Vagina (tissue), 2 donors: ENCODE measurements at regions not wholly inside any gene's neighbourhood (a gene's known extent, or its start where the extent isn't known, plus 50 kb on each side); places are given as distances from the start of the nearest gene placed in this dataset.

Experiments used
- DNase-seq, 2 donors: peaks; one replicate each; pipeline ENCODE4 v3.0.0-alpha.2; 2017; ENCODE audit errors: extremely low spot score in 2 of 2
- H3K27ac ChIP-seq: fragments of 200-600 bp; sonication (generic); one replicate; pipeline ENCODE4 v1.5.1; 2019
- H3K27me3 ChIP-seq: fragments of 200-600 bp; sonication (generic); one replicate; pipeline ENCODE4 v1.5.1; 2019
- H3K36me3 ChIP-seq, 2 donors: fragments of 200-600 bp; sonication (generic); one replicate each; pipeline ENCODE4 v1.5.1; 2017 to 2019
- H3K4me1 ChIP-seq: fragments of 200-600 bp; sonication (generic); one replicate; pipeline ENCODE4 v1.5.1; 2019
- H3K4me3 ChIP-seq, 2 donors: fragments of 200-600 bp; sonication (generic); 1 replicate in 1 of 2; 2 replicates in 1 of 2; pipeline ENCODE4 v1.5.1; 2016 to 2019
- H3K9me3 ChIP-seq: fragments of 200-600 bp; sonication (generic); one replicate; pipeline ENCODE4 v1.5.1; 2019
- CTCF ChIP-seq, 3 experiments: fragments of 450-650 bp in 2 of 3; fragments of 200-600 bp in 1 of 3; sonication (generic) in 1 of 3; IDR thresholded peaks; one replicate each; pipeline ENCODE4 v1.5.1; 2017 to 2019; ENCODE audit warnings: antibody characterized with exemption in 3 of 3, mild to moderate bottlenecking in 2 of 3, moderate library complexity in 2 of 3
- POLR2A ChIP-seq, 2 donors: fragments of 450-650 bp; IDR thresholded peaks; one replicate each; pipeline ENCODE4 v1.6.1; 2017; ENCODE audit warnings: antibody characterized with exemption in 2 of 2, mild to moderate bottlenecking in 2 of 2, moderate library complexity in 2 of 2
- POLR2AphosphoS5 ChIP-seq, 2 donors: sonication (generic); formaldehyde crosslinking; IDR thresholded peaks; one replicate each; pipeline ENCODE4 v1.9.0; 2017; ENCODE audit warnings: antibody characterized with exemption in 2 of 2, mild to moderate bottlenecking in 2 of 2, low read depth in 1 of 2; ENCODE audit not compliant: insufficient read depth in 1 of 2
- intact Hi-C: fragments of 100-400 bp; cut with DNase I; formaldehyde crosslinking; loops from one replicate; pipeline ENCODE4 v1.15.1; 2023

- intact Hi-C loops = no loop called here
- H3K27me3 ChIP-seq = no peaks in the 10 kb centered on the region
- TF ChIP-seq POLR2A (IDR thresholded peaks at IDR 0.05) = no peak
- no peak for TF ChIP-seq POLR2AphosphoS5 (IDR thresholded peaks at IDR 0.05; ENCODE audit: insufficient read depth in 1 of 2, low read depth in 1 of 2)
- no peak for TF ChIP-seq CTCF (IDR thresholded peaks at IDR 0.05)
- H3K36me3 ChIP-seq = no peaks in the 10 kb centered on the region
- H3K9me3 ChIP-seq = no peaks in the 10 kb centered on the region
- no peak overlapping the region for H3K27ac ChIP-seq
- DNase-seq = no peak
- no peaks in the 10 kb centered on the region for H3K4me1 ChIP-seq
- H3K4me3 ChIP-seq = no peak overlapping the region
Measured at GRCh38 chr2:6665093-6666045, 200.3 kb downstream of the CMPK2 start.

- DNase-seq = no peak
- Histone ChIP-seq H3K27me3 (no peaks in the 10 kb centered on the region), H3K27ac (no peak overlapping the region), H3K4me3 (no peak overlapping the region), H3K36me3 (no peaks in the 10 kb centered on the region), H3K4me1 (no peaks in the 10 kb centered on the region), H3K9me3 (no peaks in the 10 kb centered on the region)
- TF ChIP-seq POLR2AphosphoS5 (IDR thresholded peaks at IDR 0.05; ENCODE audit: insufficient read depth in 1 of 2, low read depth in 1 of 2) (no peak), CTCF (IDR thresholded peaks at IDR 0.05) (no peak), POLR2A (IDR thresholded peaks at IDR 0.05) (no peak)
- intact Hi-C loops = no loop called here
Measured at GRCh38 chr2:6667326-6667725, 198.4 kb downstream of the CMPK2 start.

DNA sequence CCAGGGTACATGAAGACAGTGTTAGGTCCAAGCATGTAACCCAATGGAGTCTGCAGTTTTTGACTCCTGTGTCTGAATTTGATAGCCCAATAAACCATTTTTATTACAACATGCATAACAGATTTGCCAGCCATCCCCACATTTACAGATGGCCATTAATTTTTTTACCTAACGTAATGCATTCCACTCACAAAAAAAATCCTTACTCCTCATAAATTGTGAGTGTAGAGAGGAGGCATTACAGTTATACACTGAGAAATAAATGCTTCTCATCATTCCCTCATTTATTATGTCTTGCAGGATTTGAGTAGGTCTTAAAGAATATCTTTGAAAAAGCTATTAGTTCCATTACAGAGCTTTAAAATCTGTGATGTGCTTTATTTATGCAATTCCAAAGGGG, 193.8 kb downstream of the CMPK2 start:
- Histone ChIP-seq H3K27me3 (no peaks in the 10 kb centered on the region), H3K36me3 (no peaks in the 10 kb centered on the region), H3K4me1 (no peaks in the 10 kb centered on the region), H3K27ac (no peak overlapping the region), H3K9me3 (no peaks in the 10 kb centered on the region), H3K4me3 (no peak overlapping the region)
- intact Hi-C loops = no loop called here
- DNase-seq = no peak
- TF ChIP-seq POLR2A (IDR thresholded peaks at IDR 0.05) = no peak
- no peak for TF ChIP-seq POLR2AphosphoS5 (IDR thresholded peaks at IDR 0.05; ENCODE audit: insufficient read depth in 1 of 2, low read depth in 1 of 2)
- no peak for TF ChIP-seq CTCF (IDR thresholded peaks at IDR 0.05)

DNA sequence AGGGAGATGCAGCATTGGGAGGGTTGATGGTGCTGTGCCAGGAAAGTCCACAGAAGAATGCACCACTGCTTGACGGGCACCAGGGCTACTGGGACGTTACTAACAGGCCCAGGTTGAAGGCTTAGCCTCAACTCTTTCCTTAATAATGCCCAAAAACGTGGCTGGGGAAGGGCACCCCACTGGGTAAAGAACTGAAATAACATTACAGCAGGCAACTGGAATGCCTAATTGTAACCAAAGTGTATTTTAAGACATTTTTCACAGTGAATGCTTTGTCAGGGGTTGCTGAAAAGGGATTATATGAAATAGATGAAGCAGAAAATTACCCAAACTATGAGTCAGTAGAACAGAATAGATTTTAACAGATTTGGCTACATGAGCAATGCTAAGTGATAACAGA, 191.3 kb downstream of the CMPK2 start:
- TF ChIP-seq POLR2AphosphoS5 (IDR thresholded peaks at IDR 0.05; ENCODE audit: insufficient read depth in 1 of 2, low read depth in 1 of 2) = no peak
- no peak for TF ChIP-seq CTCF (IDR thresholded peaks at IDR 0.05)
- TF ChIP-seq POLR2A (IDR thresholded peaks at IDR 0.05) = no peak
- intact Hi-C loops = no loop called here
- Histone ChIP-seq H3K36me3 (no peaks in the 10 kb centered on the region), H3K27me3 (no peaks in the 10 kb centered on the region), H3K27ac (no peak overlapping the region), H3K4me1 (no peaks in the 10 kb centered on the region), H3K9me3 (no peaks in the 10 kb centered on the region), H3K4me3 (no peak overlapping the region)
- DNase-seq = no peak

DNA sequence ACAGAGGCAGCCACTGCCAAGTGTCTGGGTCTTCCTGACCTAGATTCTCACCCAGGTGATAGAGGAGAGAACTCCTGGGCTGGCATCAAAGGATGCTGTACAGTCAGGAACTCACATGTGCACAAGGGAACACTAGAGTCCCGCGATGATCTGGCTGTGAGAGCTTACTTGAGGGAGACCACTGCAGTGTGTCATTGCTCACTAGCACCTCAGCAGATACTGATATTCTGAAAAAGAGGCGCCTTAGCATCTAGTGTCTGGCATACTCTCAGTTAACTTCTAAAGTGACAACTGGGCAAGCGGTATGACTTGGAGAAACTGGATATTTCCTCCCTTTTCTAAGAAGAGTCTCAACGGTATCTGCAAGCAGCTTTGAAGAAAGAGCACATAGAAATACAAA, 189.9 kb downstream of the CMPK2 start:
- H3K9me3 ChIP-seq = no peaks in the 10 kb centered on the region

More for the DNA sequence above, 189.9 kb downstream of the CMPK2 start:
- no peaks in the 10 kb centered on the region for H3K27me3 ChIP-seq
- no peak overlapping the region for H3K4me3 ChIP-seq
- DNase-seq = no peak
- H3K36me3 ChIP-seq = no peaks in the 10 kb centered on the region
- no peaks in the 10 kb centered on the region for H3K4me1 ChIP-seq
- no peak for TF ChIP-seq CTCF (IDR thresholded peaks at IDR 0.05)
- no peak for TF ChIP-seq POLR2AphosphoS5 (IDR thresholded peaks at IDR 0.05; ENCODE audit: insufficient read depth in 1 of 2, low read depth in 1 of 2)
- no peak for TF ChIP-seq POLR2A (IDR thresholded peaks at IDR 0.05)
- no peak overlapping the region for H3K27ac ChIP-seq
- intact Hi-C loops = no loop called here
